ENCODE measurements at regions not wholly inside any gene's neighbourhood (a gene's known extent, or its start where the extent isn't known, plus 50 kb on each side); places are given as distances from the start of the nearest gene placed in this dataset.

GRCh38 chr17:77381185-77381700, 240.5 kb downstream of the SEC14L1 start:
- ChIA-PET POLR2A (ENCODE audit: partially characterized antibody) (interaction anchor here (0.6 to 2.5 kb wide), 3 partner anchors 11 to 42 kb away, joined by 3 to 17 read pairs (median 4); no protein-coding TSS in a partner anchor), CTCF (ENCODE audit: partially characterized antibody) (interaction anchor here (0.6 to 1.7 kb wide), 6 partner anchors 9 to 107 kb away, joined by 3 to 6 read pairs (median 4); no protein-coding TSS in a partner anchor)

More at GRCh38 chr17:77381185-77381700, 240.5 kb downstream of the SEC14L1 start:
- H3K4me1 ChIP-seq (replicated peaks in 1 of 4; ENCODE audit: control insufficient read depth in 3 of 4, insufficient read depth in 4 of 4, low read length in 3 of 4) = peaks cover 5 to 63% (median 43%) of the 10 kb centered on the region in 4 experiments
- 58% methylated on average over 4 of the region's 4 CpGs; no CpG with 5 or more reads in 1 of the 2 experiments for WGBS, 2 experiments (ENCODE audit: extremely low coverage in 1 of 2, insufficient coverage in 1 of 2, insufficient read length in 1 of 2, insufficient replicate concordance in 2 of 2, low coverage in 1 of 2, low lambda C conversion rate in 2 of 2, missing lambda C conversion rate in 1 of 2)
- H2BK20ac ChIP-seq (ENCODE audit: low read length) = no peak overlapping the region
- H4K8ac ChIP-seq (ENCODE audit: extremely low read depth, insufficient read depth, low read length) = no peak overlapping the region
- H3K18ac ChIP-seq (ENCODE audit: extremely low read depth, low read length) = no peak overlapping the region
- 0 out of 2 replicates have a peak overlapping the region, but pooled peaks have one; percentile 24 for H2AK5ac ChIP-seq (ENCODE audit: low read depth, low read length)
- peaks cover 12 to 94% of the 10 kb centered on the region in 2 experiments for H3K79me2 ChIP-seq (ENCODE audit: control insufficient read depth in 1 of 2, insufficient read depth in 2 of 2, low read length in 2 of 2)
- no peak overlapping the region; a peak in 1 of 7 replicates for H3K9ac ChIP-seq (replicated peaks in 1 of 4; ENCODE audit: extremely low read depth in 1 of 4, low read depth in 3 of 4, low read length in 3 of 4)
- no peak overlapping the region for H2BK12ac ChIP-seq (ENCODE audit: low read depth, low read length)
- no peak for DNase-seq (ENCODE audit: low read depth in 1 of 2, low spot score in 2 of 2)
- H2BK5ac ChIP-seq (ENCODE audit: low read depth, low read length) = 0 out of 2 replicates have a peak overlapping the region, but pooled peaks have one; percentile 16
- H4K91ac ChIP-seq (replicated peaks; ENCODE audit: insufficient read length, low read length) = peak overlapping the region; percentile 26
- H3K9me3 ChIP-seq (ENCODE audit: insufficient read depth in 2 of 2, low read depth in 1 of 2, low read length in 1 of 2) = no peaks in the 10 kb centered on the region
- no peaks in the 10 kb centered on the region for H3K27me3 ChIP-seq (replicated peaks in 1 of 4; ENCODE audit: control insufficient read depth in 3 of 4, extremely low read depth in 1 of 4, insufficient read depth in 3 of 4, low read length in 3 of 4)
- H3K14ac ChIP-seq (ENCODE audit: insufficient read length) = no peak overlapping the region
- no peak overlapping the region for H3K23ac ChIP-seq (ENCODE audit: insufficient read length)
- no peak overlapping the region for H2BK120ac ChIP-seq (replicated peaks; ENCODE audit: low read depth, low read length)
- no peak overlapping the region for H3K27ac ChIP-seq (ENCODE audit: low read depth, low read length)
- peaks cover 19 to 30% of the 10 kb centered on the region in 2 experiments for H4K20me1 ChIP-seq (replicated peaks in 1 of 2; ENCODE audit: control insufficient read depth in 1 of 2, insufficient read depth in 2 of 2, low read length in 2 of 2)
- no peak overlapping the region for H3K4ac ChIP-seq (replicated peaks; ENCODE audit: insufficient read length, low read depth, low read length)
- H2AFZ ChIP-seq (ENCODE audit: low read length) = no peak overlapping the region
- H3K79me1 ChIP-seq (ENCODE audit: low read depth, low read length) = peaks cover 39% of the 10 kb centered on the region
- H3K4me2 ChIP-seq (ENCODE audit: insufficient read depth in 1 of 2, low read depth in 2 of 2, low read length in 2 of 2) = no peak overlapping the region
- H3K56ac ChIP-seq (replicated peaks; ENCODE audit: insufficient read length, low read depth, low read length) = no peak overlapping the region
- H3K4me3 ChIP-seq (ENCODE audit: extremely low read depth in 1 of 4, insufficient read depth in 2 of 4, low read depth in 3 of 4, low read length in 4 of 4) = no peak overlapping the region
- no peak for FAIRE-seq
- TF ChIP-seq KDM5A (IDR thresholded peaks at IDR 0.05; ENCODE audit: low read length) (no peak), YY1 (IDR thresholded peaks at IDR 0.05; ENCODE audit: low read depth, low read length) (no peak), HDAC2 (IDR thresholded peaks at IDR 0.05; ENCODE audit: borderline replicate concordance in 1 of 2, low read depth in 2 of 2, low read length in 2 of 2) (no peak), MAX (IDR thresholded peaks at IDR 0.05) (no peak), CTCF (IDR thresholded peaks at IDR 0.05; ENCODE audit: control extremely low read depth in 1 of 3, insufficient read depth in 1 of 3, low read depth in 1 of 3, low read length in 3 of 3) (no peak), GABPA (IDR thresholded peaks at IDR 0.05; ENCODE audit: borderline replicate concordance, insufficient read depth, low read length) (no peak), CREB1 (IDR thresholded peaks at IDR 0.05) (no peak)
- H3K23me2 ChIP-seq (ENCODE audit: low read depth, low read length) = 0 out of 2 replicates have a peak, but pooled peaks cover 2% of the 10 kb centered on the region
- H2BK15ac ChIP-seq (ENCODE audit: low read length) = no peak overlapping the region
- H4K5ac ChIP-seq (ENCODE audit: insufficient read length, low read depth, low read length) = no peak overlapping the region
- no peaks in the 10 kb centered on the region for H3K36me3 ChIP-seq (ENCODE audit: control insufficient read depth in 2 of 4, insufficient read depth in 4 of 4, low read length in 3 of 4)
